ENCODE measurements at regions not wholly inside any gene's neighbourhood (a gene's known extent, or its start where the extent isn't known, plus 50 kb on each side); places are given as distances from the start of the nearest gene placed in this dataset.

DNA sequence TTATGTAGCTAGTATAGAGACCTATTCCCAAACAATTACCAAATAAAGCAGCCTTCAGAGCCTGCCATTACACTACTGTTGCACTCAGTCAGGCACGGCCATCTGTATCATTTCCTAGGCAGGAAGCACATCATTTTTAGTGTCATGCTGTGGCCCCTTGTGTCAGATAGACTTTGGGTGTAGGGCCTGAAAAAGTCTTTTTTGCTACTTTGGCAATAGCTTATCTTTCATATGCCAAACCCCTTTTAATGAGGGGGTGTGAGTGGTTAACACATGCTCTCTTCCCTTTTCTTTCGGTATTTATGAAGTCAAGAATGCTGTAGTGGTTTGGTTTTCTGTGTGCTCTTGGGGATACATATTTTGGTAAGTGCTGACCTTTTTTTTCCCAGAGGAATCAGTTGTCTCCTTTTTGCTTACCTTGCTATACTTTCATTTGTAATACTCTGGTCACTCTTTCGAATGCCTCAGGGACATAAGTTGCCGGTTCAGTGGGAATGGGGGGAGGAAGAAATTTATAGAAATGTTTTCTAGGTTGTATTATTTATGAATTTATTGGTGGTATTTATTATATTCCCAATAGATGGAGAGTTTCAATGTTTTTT lies 209.8 kb downstream of the CSNK1G3 start:
- TF ChIP-seq, protein P1, sequence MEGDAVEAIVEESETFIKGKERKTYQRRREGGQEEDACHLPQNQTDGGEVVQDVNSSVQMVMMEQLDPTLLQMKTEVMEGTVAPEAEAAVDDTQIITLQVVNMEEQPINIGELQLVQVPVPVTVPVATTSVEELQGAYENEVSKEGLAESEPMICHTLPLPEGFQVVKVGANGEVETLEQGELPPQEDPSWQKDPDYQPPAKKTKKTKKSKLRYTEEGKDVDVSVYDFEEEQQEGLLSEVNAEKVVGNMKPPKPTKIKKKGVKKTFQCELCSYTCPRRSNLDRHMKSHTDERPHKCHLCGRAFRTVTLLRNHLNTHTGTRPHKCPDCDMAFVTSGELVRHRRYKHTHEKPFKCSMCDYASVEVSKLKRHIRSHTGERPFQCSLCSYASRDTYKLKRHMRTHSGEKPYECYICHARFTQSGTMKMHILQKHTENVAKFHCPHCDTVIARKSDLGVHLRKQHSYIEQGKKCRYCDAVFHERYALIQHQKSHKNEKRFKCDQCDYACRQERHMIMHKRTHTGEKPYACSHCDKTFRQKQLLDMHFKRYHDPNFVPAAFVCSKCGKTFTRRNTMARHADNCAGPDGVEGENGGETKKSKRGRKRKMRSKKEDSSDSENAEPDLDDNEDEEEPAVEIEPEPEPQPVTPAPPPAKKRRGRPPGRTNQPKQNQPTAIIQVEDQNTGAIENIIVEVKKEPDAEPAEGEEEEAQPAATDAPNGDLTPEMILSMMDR (conservative IDR thresholded peaks at IDR 0.05; ENCODE audit: control insufficient read depth, insufficient read depth, low read depth, low read length), result no peak
- peak; percentile 24 for DNase-seq (ENCODE audit: low read depth)
- H3K4me3 ChIP-seq (ENCODE audit: control insufficient read depth, low read depth, low read length), result no peak overlapping the region

DNA sequence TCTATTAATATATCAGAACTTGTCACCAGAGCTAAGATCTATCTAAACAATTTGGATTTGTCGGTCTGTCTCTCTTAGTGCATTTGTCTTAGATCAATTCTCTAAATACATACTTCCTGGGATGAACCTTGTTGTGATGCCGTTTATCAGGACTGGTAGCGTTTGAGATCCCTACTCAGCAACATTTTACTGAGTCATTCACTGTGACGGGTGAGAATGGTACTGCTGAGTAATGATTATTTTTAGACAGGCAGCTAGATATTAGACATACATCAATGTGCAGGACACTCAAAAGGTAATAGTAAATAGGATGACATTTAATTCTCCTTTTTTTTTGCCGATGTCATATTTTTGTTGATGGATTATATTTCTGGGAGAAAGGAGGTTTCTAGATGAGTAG lies 209.0 kb downstream of the CSNK1G3 start:
- TF ChIP-seq, protein P1 (conservative IDR thresholded peaks at IDR 0.05; ENCODE audit: control insufficient read depth, insufficient read depth, low read depth, low read length), result no peak
- DNase-seq (ENCODE audit: low read depth), result peak; percentile 16

GRCh38 chr5:123720339-123720738 lies 208.4 kb downstream of the CSNK1G3 start:
- H3K4me3 ChIP-seq (ENCODE audit: control insufficient read depth, low read depth, low read length), result no peak overlapping the region
- TF ChIP-seq, protein P1 (conservative IDR thresholded peaks at IDR 0.05; ENCODE audit: control insufficient read depth, insufficient read depth, low read depth, low read length), result no peak
- DNase-seq (ENCODE audit: low read depth), result no peak

More for the DNA sequence above, 209.0 kb downstream of the CSNK1G3 start:
- no peak overlapping the region for H3K4me3 ChIP-seq (ENCODE audit: control insufficient read depth, low read depth, low read length)

DNA sequence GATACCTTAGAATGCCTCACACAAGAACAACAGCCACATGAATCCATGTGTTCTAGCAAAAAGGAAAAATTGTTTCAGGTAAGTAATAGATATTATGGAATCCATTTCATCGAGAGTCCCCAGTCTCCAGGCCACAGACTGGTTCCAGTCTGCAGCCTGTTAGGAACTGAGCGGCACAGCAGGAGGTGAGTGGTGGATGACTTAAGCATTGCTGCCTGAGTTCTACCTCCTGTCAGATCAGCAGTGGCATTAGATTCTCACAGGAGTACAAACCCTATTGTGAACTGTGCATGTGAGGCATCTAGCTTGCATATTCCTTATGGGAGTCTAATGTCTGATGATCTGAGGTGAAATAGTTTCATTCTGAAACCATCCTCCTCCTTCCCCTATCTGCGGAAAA lies 207.0 kb downstream of the CSNK1G3 start:
- TF ChIP-seq, protein P1 (conservative IDR thresholded peaks at IDR 0.05; ENCODE audit: control insufficient read depth, insufficient read depth, low read depth, low read length), result no peak
- DNase-seq (ENCODE audit: low read depth), result peak; percentile 61
- H3K4me3 ChIP-seq (ENCODE audit: control insufficient read depth, low read depth, low read length), result no peak overlapping the region

GRCh38 chr5:123718238-123718637 lies 206.3 kb downstream of the CSNK1G3 start:
- DNase-seq (ENCODE audit: low read depth), result no peak

GRCh38 chr5:123717139-123717538 lies 205.2 kb downstream of the CSNK1G3 start:
- DNase-seq (ENCODE audit: low read depth), result peak; percentile 79
- no peak overlapping the region for H3K4me3 ChIP-seq (ENCODE audit: control insufficient read depth, low read depth, low read length)

More at GRCh38 chr5:123718238-123718637, 206.3 kb downstream of the CSNK1G3 start:
- H3K4me3 ChIP-seq (ENCODE audit: control insufficient read depth, low read depth, low read length), result no peak overlapping the region
- TF ChIP-seq, protein P1 (conservative IDR thresholded peaks at IDR 0.05; ENCODE audit: control insufficient read depth, insufficient read depth, low read depth, low read length), result no peak

More at GRCh38 chr5:123717139-123717538, 205.2 kb downstream of the CSNK1G3 start:
- TF ChIP-seq, protein P1 (conservative IDR thresholded peaks at IDR 0.05; ENCODE audit: control insufficient read depth, insufficient read depth, low read depth, low read length), result no peak

Measured in fibroblast of mammary gland (primary cell).